ENCODE measurements at regions not wholly inside any gene's neighbourhood (a gene's known extent, or its start where the extent isn't known, plus 50 kb on each side); places are given as distances from the start of the nearest gene placed in this dataset.

DNA sequence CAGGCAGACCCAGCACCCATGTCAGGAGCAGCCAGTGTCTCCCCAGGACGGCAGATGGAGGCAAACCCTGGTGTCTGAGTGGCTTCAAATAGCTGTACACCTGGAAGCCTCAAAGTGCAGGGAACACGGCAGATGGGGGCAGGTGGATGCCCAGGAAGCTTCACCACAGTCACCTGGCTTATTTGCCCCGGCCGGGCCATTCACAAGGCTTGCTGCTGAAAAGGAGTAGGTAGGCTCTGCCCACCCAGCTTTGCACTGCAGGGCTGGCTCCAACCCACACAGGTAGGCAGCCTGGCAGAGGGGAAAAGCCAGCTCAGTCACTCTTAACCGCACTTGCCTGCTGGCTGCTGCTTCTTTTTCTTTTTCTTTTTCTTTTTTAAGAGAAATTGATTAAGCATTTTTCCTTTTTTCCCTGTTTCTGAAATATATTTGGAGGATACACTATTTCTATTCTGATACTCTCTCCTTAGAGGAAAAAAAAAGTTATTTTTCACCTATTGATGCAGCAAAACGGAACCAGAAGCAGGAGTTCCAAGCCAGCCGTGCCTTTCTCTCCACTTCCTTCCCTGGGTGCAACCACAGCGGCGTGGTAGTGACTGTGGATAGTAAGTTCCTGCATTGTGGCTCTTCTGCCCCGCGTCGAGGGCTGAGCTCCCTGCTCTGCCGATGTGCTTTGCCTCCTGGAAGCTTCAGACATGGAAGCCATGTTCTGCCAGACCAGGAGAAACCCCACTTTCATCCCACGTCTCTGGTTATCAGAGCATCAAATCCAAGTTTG, 118.3 kb downstream of the KLF6 start:
- TF ChIP-seq RAD21 (IDR thresholded peaks at IDR 0.05; ENCODE audit: low read length) (no peak), CTCF (conservative IDR thresholded peaks at IDR 0.05; ENCODE audit: low read depth, low read length) (no peak), POLR2A (IDR thresholded peaks at IDR 0.05; ENCODE audit: low read depth, low read length) (no peak), RFX5 (IDR thresholded peaks at IDR 0.05; ENCODE audit: low read depth, low read length) (no peak)
